Psoas muscle (tissue), 7 donors: ENCODE measurements at regions not wholly inside any gene's neighbourhood (a gene's known extent, or its start where the extent isn't known, plus 50 kb on each side); places are given as distances from the start of the nearest gene placed in this dataset.

ENCODE experiments used
- ATAC-seq, 4 donors: fragments of 200-7000 bp; cut with Tn5 transposase; one replicate each; pipeline ENCODE4 v1.9.1; 2020; ENCODE audit warnings: moderate library complexity in 3 of 4, mild to moderate bottlenecking in 2 of 4
- DNase-seq, 2 donors: peaks; one replicate each; pipeline ENCODE4 v3.0.0-alpha.2; 2020
- H3K27ac ChIP-seq: fragments of 200-600 bp; one replicate; pipeline ENCODE4 v1.8.0; 2022
- H3K27me3 ChIP-seq, 3 donors: fragments of 200-600 bp in 1 of 3; one replicate each; pipeline versions ENCODE4 v1.6.1 to v1.8.0; 2013 to 2022; ENCODE audit warnings: low read length in 2 of 3, mild to moderate bottlenecking in 2 of 3, moderate library complexity in 1 of 3; ENCODE audit not compliant: insufficient read depth in 3 of 3
- H3K36me3 ChIP-seq, 2 donors: fragments of 200-600 bp in 1 of 2; one replicate each; pipeline versions ENCODE4 v1.6.1 to v1.8.0; 2013 to 2022; ENCODE audit warnings: low read depth in 1 of 2, mild to moderate bottlenecking in 1 of 2, moderate library complexity in 1 of 2; ENCODE audit not compliant: insufficient read depth in 1 of 2
- H3K4me1 ChIP-seq: fragments of 200-600 bp; one replicate; pipeline ENCODE4 v1.8.0; 2022
- H3K4me3 ChIP-seq: fragments of 200-600 bp; one replicate; pipeline ENCODE4 v1.8.0; 2022; ENCODE audit warnings: mild to moderate bottlenecking
- H3K9me3 ChIP-seq: fragments of 200-600 bp; one replicate; pipeline ENCODE4 v1.8.0; 2022
- CTCF ChIP-seq: fragments of 200-600 bp; IDR thresholded peaks from one replicate; pipeline ENCODE4 v1.8.0; 2022; ENCODE audit warnings: antibody characterized with exemption
- WGBS, 3 donors: extraction: QIAGEN DNeasy Blood & Tissue Kit; methylation state at CpG; one replicate each; pipeline versions ENCODE4 v1.1.6 to v1.1.7; 2013; 5-methylcytosine and 5-hydroxymethylcytosine counted together
- intact Hi-C, 2 donors: fragments of 100-400 bp; cut with DNase I; formaldehyde crosslinking; loops; one replicate each; pipeline versions ENCODE4 v1.11.0 to v1.14.2; 2022
- donor health status: healthy with polysubstance abuse.
- donor health status: DM: no; HTN: no; CAD: no; lungs with moderate emphysema.
- donor health status: Bipolar disorder and iron deficiency.
- donor health status: healthy.
- donor health status: DM: yes; HTN: yes; CAD: no.
- donor health status: DM: no; HTN: no; CAD: no.
- donor health status: DM: yes; HTN: yes; CAD: no.

GRCh38 chr1:201760516-201760915, 68.4 kb upstream of the IPO9 start:
- no peaks in the 10 kb centered on the region for H3K4me1 ChIP-seq

GRCh38 chr1:201761178-201761577, 67.8 kb upstream of the IPO9 start:
- DNase-seq = no peak
- Histone ChIP-seq H3K4me1 (no peaks in the 10 kb centered on the region), H3K27me3 (no peaks in the 10 kb centered on the region), H3K36me3 (no peaks in the 10 kb centered on the region), H3K4me3 (no peak overlapping the region), H3K9me3 (no peaks in the 10 kb centered on the region), H3K27ac (no peak overlapping the region)
- intact Hi-C loops = no loop called here
- ATAC-seq = no peak
- TF ChIP-seq CTCF = no peak
- WGBS, 3 donors = 73 to 89% (median 75%) methylated on average over 8 of the region's 8 CpGs

More at GRCh38 chr1:201760516-201760915, 68.4 kb upstream of the IPO9 start:
- H3K27ac ChIP-seq = no peak overlapping the region
- no peak for TF ChIP-seq CTCF
- H3K4me3 ChIP-seq = no peak overlapping the region
- H3K9me3 ChIP-seq = no peaks in the 10 kb centered on the region
- H3K36me3 ChIP-seq = no peaks in the 10 kb centered on the region
- DNase-seq = no peak
- H3K27me3 ChIP-seq = no peaks in the 10 kb centered on the region
- 77 to 95% (median 78%) methylated on average over 1 of the region's 1 CpG for WGBS, 3 donors
- no peak for ATAC-seq
- intact Hi-C loops = no loop called here

GRCh38 chr1:201761871-201762270, 67.1 kb upstream of the IPO9 start:
- H3K9me3 ChIP-seq = no peaks in the 10 kb centered on the region
- TF ChIP-seq CTCF = no peak
- ATAC-seq (no peak), DNase-seq (no peak)
- H3K27me3 ChIP-seq = no peaks in the 10 kb centered on the region
- WGBS, 3 donors = 97 to 98% (median 98%) methylated on average over 4 of the region's 4 CpGs
- H3K27ac ChIP-seq = no peak overlapping the region
- no peaks in the 10 kb centered on the region for H3K4me1 ChIP-seq
- intact Hi-C loops = no loop called here
- no peaks in the 10 kb centered on the region for H3K36me3 ChIP-seq
- H3K4me3 ChIP-seq = no peak overlapping the region

GRCh38 chr1:201762381-201762780, 66.6 kb upstream of the IPO9 start:
- H3K36me3 ChIP-seq = no peaks in the 10 kb centered on the region
- H3K4me3 ChIP-seq = no peak overlapping the region
- no peak for TF ChIP-seq CTCF
- intact Hi-C loops = no loop called here
- H3K4me1 ChIP-seq = no peaks in the 10 kb centered on the region
- H3K9me3 ChIP-seq = no peaks in the 10 kb centered on the region
- H3K27ac ChIP-seq = no peak overlapping the region
- WGBS, 3 donors = 87 to 90% (median 89%) methylated on average over 2 of the region's 2 CpGs
- DNase-seq (no peak), ATAC-seq (no peak)
- no peaks in the 10 kb centered on the region for H3K27me3 ChIP-seq

- Histone ChIP-seq H3K36me3 (no peaks in the 10 kb centered on the region), H3K4me3 (no peak overlapping the region), H3K9me3 (no peaks in the 10 kb centered on the region), H3K27me3 (no peaks in the 10 kb centered on the region), H3K4me1 (no peaks in the 10 kb centered on the region), H3K27ac (no peak overlapping the region)
- 54 to 65% (median 61%) methylated on average over 7 of the region's 7 CpGs for WGBS, 3 donors
- DNase-seq (no peak), ATAC-seq (no peak)
- no peak for TF ChIP-seq CTCF
- intact Hi-C loops = no loop called here
These were observed 65.4 kb upstream of the IPO9 start for GRCh38 chr1:201763455-201764140.
